ENCODE measurements at regions not wholly inside any gene's neighbourhood (a gene's known extent, or its start where the extent isn't known, plus 50 kb on each side); places are given as distances from the start of the nearest gene placed in this dataset.

DNA sequence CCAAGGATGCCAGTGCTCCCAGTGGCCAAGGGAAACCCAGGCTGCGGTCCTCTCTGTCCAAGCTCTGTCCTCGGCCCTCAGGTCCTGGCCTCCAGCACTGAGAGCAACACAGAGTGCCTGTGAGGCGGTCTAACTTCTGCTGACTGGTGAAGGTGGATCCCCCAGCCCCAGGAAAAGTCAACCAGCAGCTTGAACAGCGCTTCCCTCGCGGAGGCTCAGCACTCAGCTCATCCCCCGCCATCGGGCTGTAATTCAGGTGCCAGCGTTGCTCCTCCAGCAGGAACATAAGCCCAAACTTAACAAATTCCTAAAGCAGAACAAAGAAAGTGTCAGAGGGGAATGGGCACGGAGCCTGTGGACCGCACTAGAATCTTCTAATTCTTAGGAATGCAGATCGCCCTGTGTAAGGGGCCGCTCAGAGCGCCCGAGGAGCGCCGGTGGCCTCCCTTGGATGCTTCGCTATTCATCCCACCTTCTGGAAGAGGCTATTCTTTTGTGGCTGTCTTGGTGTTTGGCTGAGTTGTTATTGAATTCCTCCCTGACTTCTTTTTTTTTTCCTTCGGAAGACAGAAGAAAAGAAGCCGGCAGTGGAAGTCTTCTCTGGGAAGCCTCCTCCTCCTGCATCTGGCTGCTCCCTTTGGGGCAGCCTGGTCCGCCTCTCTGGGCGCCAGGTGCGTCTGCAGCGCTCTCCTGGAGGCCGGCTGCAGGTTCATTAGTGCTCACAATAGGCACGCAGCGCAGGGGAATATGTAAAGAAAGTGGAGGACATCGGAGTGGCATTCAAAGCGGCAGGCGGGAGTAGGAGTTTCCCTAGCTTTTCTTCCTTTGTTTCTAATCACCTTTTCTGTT, 905.6 kb downstream of the TSN start:
- DNase-seq (ENCODE audit: extremely low read depth in 1 of 4, low spot score in 3 of 4) (no peak), ATAC-seq (no peak), FAIRE-seq (no peak)
- no peak overlapping the region for H2AFZ ChIP-seq (ENCODE audit: low read depth, low read length)
- intact Hi-C loops (cut with micrococcal nuclease) (no loop called here), in situ Hi-C loops (cut with MboI) (no loop called here)
- no peaks in the 10 kb centered on the region for H4K20me1 ChIP-seq (replicated peaks; ENCODE audit: control insufficient read depth, insufficient read depth, low read length)
- no peaks in the 10 kb centered on the region for H3K9me3 ChIP-seq (replicated peaks; ENCODE audit: control insufficient read depth, insufficient read depth, low read depth, low read length)
- H3K4me1 ChIP-seq (replicated peaks in 1 of 2; ENCODE audit: control insufficient read depth in 2 of 2, insufficient read depth in 2 of 2, low read length in 2 of 2) = no peaks in the 10 kb centered on the region
- H3K27ac ChIP-seq (ENCODE audit: extremely low read depth, low read depth, low read length) = no peak overlapping the region
- CTCF ChIA-PET (ENCODE audit: low intra/inter-chr PET ratio) = no interaction called here
- POLR2A ChIA-PET = no interaction called here
- no peak overlapping the region for H3K4me2 ChIP-seq (ENCODE audit: insufficient read depth, low read length)
- WGBS (ENCODE audit: insufficient coverage, low coverage, missing lambda C conversion rate) = under 1% methylated on average over 30 of the region's 30 CpGs
- H3K27me3 ChIP-seq (ENCODE audit: control insufficient read depth in 2 of 2, insufficient read depth in 2 of 2, low read length in 2 of 2) = no peaks in the 10 kb centered on the region
- no peaks in the 10 kb centered on the region for H3K36me3 ChIP-seq (ENCODE audit: control insufficient read depth, insufficient read depth, low read length)
- H3K79me2 ChIP-seq (ENCODE audit: control insufficient read depth, insufficient read depth, low read length) = no peaks in the 10 kb centered on the region
- H3K4me3 ChIP-seq = no peak overlapping the region
- BruUV-seq (replicated peaks) = no TSS peak
- H3K9me1 ChIP-seq (ENCODE audit: control insufficient read depth, insufficient read depth, low read length) = no peaks in the 10 kb centered on the region
- no peak overlapping the region for H3K9ac ChIP-seq (ENCODE audit: insufficient read depth in 1 of 2, low read depth in 2 of 2, low read length in 2 of 2)
- TF ChIP-seq TCF3 (CRISPR knock-in tag; IDR thresholded peaks at IDR 0.05) (no peak), SREBF2 (CRISPR knock-in tag; IDR thresholded peaks at IDR 0.05) (no peak), CREBBP (IDR thresholded peaks at IDR 0.05; ENCODE audit: low read depth, low read length) (no peak), CBFB (CRISPR knock-in tag; IDR thresholded peaks at IDR 0.05) (no peak), PHB (CRISPR knock-in tag; IDR thresholded peaks at IDR 0.05) (no peak), FIP1L1 (IDR thresholded peaks at IDR 0.05; ENCODE audit: low read depth, low read length, poor library complexity, severe bottlenecking) (no peak), ZNF586 (CRISPR knock-in tag; conservative IDR thresholded peaks at IDR 0.05) (no peak), SAFB (IDR thresholded peaks at IDR 0.05; ENCODE audit: borderline replicate concordance, low read depth, low read length) (no peak), CREM (IDR thresholded peaks at IDR 0.05; ENCODE audit: low read depth) (no peak)
- TF ChIP-seq, protein P1, sequence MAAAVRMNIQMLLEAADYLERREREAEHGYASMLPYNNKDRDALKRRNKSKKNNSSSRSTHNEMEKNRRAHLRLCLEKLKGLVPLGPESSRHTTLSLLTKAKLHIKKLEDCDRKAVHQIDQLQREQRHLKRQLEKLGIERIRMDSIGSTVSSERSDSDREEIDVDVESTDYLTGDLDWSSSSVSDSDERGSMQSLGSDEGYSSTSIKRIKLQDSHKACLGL (CRISPR knock-in tag; IDR thresholded peaks at IDR 0.05; ENCODE audit: borderline replicate concordance, poor library complexity, severe bottlenecking) = no peak
- TF ChIP-seq, protein P2, sequence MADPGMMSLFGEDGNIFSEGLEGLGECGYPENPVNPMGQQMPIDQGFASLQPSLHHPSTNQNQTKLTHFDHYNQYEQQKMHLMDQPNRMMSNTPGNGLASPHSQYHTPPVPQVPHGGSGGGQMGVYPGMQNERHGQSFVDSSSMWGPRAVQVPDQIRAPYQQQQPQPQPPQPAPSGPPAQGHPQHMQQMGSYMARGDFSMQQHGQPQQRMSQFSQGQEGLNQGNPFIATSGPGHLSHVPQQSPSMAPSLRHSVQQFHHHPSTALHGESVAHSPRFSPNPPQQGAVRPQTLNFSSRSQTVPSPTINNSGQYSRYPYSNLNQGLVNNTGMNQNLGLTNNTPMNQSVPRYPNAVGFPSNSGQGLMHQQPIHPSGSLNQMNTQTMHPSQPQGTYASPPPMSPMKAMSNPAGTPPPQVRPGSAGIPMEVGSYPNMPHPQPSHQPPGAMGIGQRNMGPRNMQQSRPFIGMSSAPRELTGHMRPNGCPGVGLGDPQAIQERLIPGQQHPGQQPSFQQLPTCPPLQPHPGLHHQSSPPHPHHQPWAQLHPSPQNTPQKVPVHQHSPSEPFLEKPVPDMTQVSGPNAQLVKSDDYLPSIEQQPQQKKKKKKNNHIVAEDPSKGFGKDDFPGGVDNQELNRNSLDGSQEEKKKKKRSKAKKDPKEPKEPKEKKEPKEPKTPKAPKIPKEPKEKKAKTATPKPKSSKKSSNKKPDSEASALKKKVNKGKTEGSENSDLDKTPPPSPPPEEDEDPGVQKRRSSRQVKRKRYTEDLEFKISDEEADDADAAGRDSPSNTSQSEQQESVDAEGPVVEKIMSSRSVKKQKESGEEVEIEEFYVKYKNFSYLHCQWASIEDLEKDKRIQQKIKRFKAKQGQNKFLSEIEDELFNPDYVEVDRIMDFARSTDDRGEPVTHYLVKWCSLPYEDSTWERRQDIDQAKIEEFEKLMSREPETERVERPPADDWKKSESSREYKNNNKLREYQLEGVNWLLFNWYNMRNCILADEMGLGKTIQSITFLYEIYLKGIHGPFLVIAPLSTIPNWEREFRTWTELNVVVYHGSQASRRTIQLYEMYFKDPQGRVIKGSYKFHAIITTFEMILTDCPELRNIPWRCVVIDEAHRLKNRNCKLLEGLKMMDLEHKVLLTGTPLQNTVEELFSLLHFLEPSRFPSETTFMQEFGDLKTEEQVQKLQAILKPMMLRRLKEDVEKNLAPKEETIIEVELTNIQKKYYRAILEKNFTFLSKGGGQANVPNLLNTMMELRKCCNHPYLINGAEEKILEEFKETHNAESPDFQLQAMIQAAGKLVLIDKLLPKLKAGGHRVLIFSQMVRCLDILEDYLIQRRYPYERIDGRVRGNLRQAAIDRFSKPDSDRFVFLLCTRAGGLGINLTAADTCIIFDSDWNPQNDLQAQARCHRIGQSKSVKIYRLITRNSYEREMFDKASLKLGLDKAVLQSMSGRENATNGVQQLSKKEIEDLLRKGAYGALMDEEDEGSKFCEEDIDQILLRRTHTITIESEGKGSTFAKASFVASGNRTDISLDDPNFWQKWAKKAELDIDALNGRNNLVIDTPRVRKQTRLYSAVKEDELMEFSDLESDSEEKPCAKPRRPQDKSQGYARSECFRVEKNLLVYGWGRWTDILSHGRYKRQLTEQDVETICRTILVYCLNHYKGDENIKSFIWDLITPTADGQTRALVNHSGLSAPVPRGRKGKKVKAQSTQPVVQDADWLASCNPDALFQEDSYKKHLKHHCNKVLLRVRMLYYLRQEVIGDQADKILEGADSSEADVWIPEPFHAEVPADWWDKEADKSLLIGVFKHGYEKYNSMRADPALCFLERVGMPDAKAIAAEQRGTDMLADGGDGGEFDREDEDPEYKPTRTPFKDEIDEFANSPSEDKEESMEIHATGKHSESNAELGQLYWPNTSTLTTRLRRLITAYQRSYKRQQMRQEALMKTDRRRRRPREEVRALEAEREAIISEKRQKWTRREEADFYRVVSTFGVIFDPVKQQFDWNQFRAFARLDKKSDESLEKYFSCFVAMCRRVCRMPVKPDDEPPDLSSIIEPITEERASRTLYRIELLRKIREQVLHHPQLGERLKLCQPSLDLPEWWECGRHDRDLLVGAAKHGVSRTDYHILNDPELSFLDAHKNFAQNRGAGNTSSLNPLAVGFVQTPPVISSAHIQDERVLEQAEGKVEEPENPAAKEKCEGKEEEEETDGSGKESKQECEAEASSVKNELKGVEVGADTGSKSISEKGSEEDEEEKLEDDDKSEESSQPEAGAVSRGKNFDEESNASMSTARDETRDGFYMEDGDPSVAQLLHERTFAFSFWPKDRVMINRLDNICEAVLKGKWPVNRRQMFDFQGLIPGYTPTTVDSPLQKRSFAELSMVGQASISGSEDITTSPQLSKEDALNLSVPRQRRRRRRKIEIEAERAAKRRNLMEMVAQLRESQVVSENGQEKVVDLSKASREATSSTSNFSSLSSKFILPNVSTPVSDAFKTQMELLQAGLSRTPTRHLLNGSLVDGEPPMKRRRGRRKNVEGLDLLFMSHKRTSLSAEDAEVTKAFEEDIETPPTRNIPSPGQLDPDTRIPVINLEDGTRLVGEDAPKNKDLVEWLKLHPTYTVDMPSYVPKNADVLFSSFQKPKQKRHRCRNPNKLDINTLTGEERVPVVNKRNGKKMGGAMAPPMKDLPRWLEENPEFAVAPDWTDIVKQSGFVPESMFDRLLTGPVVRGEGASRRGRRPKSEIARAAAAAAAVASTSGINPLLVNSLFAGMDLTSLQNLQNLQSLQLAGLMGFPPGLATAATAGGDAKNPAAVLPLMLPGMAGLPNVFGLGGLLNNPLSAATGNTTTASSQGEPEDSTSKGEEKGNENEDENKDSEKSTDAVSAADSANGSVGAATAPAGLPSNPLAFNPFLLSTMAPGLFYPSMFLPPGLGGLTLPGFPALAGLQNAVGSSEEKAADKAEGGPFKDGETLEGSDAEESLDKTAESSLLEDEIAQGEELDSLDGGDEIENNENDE (IDR thresholded peaks at IDR 0.05; ENCODE audit: low read depth, low read length) = no peak
